Renal pelvis (tissue), 1 donor: ENCODE measurements at regions not wholly inside any gene's neighbourhood (a gene's known extent, or its start where the extent isn't known, plus 50 kb on each side); places are given as distances from the start of the nearest gene placed in this dataset.
"Not testable (repeated sequence)": the region's sequence is repeated elsewhere in the genome, so short reads cannot be mapped to it uniquely, and the experiment has no call there.

ENCODE experiments used
- DNase-seq: peaks from one replicate; pipeline ENCODE4 v3.0.0-alpha.2; 2013

DNA sequence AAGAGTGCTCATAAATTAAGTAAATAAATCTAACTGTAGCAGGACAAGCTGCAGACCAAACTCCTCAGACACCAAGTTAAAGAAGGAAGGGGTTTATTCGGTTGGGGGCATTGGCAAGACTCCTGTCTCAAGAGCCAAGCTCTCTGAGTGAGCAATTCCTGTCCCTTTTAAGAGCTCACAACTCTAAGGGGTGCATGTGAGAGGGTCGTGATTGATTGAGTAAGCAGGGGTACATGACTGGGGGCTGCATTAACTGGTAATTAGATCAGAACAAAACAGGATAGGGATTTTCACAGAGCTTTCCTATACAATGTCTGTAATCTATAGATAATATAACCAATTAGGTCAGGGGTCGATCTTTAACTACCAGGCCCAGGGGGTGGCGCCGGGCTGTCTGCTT, 318.1 kb upstream of the TECRL start:
- DNase-seq, result not testable (repeated sequence)

DNA sequence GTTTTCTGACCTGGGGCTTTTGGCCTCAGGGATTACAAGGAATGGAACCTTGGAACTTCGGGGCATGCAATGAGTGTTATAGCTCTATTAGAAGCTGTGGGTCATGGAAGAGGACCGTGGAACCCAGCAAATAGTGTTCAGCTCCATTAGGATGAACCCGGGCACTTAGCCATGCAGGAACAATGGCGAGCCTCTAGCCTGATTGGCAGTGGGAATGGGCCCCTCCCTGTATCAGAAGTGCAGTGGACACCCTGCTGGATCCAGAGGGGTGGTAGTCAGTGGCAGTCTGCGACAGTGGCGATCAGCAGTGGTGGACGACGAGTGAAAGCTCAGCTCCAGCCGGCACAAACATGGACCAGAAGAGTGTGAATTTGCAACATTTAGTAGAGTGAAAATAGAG, 315.4 kb upstream of the TECRL start:
- no peak for DNase-seq

DNA sequence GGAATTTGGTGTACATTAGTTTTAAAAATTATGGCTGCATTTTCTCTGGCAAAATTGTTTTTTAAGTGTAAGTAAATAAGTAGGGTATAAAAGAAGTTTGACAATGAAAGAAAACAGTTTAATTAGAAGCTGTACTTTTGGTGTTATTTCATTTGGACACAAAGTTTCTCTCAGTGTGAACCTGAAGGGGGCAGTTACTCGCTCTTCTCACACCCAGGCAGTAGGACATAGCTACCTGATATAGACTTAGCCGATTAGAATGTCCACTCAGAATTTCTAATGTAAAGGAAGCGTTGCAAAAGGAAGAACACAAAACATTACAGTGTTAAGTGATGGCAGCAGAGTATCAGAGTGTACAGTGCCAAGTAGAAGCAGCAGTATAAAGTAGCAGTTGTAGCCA, 311.9 kb upstream of the TECRL start:
- no peak for DNase-seq

DNA sequence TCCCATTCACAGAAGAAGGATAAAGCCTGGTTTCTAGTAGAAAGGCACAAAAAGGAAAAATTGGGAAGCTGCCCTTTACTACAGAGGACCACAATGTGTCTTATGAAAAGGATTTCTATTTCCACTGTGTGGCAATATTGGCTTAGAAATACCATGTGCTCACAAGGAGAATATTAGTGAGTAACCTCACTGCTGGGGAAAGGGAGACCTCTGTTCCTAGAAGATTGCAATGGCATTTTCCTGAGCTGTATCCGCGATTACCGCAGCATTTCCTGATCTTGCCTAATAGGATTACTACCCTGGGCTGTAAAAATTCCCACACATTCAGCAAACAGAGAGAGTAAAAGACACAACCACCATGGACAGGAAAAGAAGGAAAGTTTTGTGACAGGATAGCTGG, 308.8 kb upstream of the TECRL start:
- DNase-seq, result no peak

DNA sequence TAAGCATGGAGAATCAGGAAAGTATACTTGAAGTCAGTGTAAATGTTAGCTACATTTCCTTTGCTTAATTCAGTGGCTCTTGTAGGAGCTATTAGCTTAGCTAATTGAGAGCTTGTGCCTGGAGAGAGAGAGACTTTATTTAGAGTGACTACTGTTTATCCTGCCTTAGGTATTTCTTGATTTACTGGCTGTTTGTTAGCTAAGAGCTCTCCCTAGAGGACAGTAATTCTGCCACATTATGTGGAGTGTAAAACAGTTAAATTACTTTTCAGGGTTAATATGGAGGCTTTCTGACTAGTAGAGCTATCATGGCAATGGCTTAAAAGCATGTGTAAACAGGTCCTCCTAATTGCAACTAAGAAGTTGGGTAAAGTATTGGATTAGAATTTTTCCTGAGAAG, 306.5 kb upstream of the TECRL start:
- no peak for DNase-seq

DNA sequence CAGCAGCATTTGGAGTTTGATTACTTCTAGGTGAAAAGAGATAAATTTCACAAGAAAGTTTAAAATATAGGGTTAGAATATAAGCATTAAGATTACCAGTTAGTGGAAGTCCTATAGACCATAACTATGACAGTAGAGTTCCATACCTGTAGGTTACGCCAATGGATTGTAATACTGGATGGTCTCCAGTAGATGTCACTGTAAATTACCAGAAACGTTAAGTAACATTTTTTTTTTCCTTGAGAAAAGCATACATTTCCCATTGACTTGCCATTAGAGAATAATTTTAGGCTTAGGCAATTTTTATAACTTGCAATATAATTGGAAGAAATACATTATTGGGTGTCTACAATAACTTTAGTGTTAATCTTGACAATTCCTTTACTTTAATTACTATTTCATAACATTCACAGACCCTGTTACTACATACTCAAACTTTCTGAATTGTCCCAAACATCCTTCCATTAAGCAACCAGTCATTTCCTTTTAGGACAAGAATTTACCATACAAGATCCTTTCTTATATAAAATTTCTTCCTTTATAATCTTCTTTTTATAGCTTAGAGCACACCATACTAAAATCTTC, 304.1 kb upstream of the TECRL start:
- peak; percentile 9 for DNase-seq

DNA sequence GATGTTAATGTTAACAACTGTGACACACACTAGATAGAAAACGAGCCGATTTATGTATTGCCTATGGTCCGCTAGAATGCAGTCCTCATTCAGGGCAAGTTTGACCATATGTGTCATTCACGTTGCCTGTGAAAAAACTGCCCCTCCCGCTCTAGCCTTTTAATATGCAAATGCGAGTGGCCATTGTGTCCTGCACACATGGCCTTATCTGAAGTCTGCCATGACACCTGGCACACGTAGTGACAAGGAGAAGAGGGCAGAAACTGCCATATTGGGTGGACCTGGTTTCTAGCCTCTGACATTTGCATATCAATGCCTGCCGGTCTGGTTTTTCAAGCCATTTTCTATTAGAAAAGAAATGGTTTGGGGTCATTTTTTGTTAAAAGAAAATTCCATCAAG, 303.3 kb upstream of the TECRL start:
- no peak for DNase-seq

DNA sequence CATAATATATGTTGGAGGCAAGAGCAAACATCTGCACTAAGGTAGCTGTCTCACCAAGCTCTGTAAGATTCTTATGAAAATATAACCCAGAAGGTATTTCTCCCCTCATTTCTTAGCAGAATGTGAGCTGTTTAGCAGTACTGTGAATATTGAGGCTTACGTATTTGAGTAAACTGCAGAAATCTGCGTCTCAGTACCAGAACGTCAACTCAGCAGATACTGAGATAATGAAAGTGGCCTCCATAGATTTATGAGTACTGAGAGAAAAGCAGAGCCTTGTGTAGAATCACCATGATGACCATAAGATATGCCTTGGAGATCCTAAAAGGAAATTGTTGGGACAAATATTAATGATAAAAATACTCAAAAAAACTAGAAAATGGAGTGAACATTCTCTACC, 296.7 kb upstream of the TECRL start:
- DNase-seq, result no peak

DNA sequence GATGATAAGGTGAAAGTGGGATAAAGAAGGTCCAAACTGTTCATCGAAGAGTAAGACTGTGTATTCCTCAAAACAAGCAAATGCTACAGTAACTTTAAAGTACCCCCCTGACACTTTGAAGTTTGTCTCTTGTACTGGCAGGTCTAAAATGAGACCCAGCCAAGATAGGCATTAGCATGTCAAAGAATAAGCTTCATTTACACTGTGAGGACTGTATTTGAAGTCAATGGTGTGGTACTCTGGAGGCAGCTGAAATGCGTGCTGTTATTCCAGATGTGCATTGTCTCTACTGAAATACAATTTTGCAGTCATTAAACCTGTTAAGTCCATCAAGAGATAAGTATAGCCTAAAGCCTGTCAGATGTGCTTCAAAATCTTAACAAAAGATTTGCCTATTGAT, 288.9 kb upstream of the TECRL start:
- DNase-seq, result no peak

DNA sequence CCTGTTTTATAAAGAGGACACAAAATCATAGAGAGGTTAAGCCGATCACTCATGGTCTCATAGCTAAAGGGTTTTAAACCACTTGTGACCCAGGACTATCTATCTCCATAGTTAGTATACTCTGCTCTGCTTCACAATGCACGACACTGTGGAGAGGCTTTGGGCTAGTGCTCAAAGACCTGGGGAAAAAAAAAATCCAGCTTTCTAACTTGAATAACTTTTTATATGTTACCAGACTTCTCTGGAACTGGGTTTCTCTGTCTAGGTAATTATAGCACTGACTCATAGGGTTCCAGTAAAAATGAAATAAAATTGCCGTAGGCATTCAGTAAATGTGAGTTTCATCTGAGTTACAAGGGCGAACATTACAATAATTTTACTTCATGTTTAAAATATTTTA, 273.7 kb upstream of the TECRL start:
- DNase-seq, result no peak

DNA sequence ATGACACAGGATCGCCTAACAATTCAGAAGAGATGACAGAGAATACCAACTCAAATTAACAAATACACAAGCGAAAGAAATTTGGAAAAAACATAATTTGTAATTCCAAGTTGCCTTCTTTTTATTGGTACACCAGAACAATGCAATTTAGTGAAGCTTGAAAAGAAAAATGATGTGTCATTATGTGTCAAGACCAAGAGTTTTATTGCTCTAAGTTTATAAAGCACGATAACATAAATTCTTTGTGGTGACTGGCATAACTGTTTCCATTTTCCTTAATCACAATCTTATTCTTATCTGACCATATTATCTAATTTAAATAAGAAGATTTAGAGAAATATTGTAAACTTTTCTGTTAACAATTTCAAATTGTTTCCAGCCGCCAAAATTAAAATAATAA, 273.2 kb upstream of the TECRL start:
- no peak for DNase-seq

DNA sequence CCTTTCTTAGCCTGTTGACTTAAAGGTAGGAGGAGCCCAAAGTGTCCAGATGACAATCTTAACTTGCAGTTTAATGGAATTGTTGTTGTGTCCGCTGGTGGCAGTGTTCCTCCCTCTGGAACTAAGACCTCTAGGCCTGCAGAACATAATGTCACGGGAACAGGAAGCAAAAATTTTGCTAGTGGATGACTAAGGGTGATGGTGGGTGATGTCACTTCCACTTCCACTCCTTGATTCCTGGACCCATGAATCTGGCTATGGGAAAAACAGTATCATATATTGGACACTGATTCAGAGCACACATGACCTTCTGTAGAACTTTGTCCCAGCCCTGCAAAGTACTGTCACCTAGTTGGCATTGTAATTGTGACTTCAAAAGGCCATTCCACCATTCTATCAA, 263.9 kb upstream of the TECRL start:
- DNase-seq, result not testable (repeated sequence)

DNA sequence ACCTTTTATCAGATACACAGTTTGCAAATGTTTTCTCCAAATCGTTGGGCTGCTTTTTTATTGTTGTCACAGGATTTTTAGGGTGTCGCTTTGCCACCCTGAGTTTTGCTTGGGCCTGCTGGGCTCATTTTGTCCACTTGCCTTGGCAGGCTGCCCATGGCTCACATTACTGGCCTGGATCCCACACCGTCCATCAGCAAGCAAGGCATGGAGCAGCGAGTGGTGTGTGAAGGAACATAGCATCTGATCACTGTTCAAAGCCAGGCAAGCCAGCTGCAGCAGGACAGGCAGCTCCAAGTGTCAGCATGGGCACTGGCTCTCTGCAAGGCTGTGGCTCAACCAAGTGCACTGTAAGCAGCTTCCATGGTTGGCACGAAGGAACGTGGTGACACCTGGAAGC, 261.4 kb upstream of the TECRL start:
- no peak for DNase-seq

DNA sequence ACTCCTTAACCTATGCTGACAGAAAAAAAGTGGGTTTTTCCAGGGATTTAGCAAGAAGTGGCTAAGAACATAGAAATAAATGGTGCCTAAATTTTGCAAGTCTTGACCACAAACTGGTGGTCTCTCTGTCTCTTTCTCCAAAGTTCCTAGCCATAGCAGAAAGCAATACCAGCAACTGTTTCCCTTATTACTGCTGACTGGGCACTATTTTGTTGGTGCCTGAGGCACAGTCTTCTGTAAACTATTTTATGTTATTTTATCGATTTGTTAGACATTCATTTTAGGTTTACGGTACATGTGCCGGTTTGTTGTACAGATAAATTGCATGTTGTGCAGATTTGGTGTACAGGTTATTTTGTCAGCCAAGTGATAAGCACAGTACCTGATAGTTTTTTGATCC, 234.6 kb upstream of the TECRL start:
- DNase-seq, result no peak

DNA sequence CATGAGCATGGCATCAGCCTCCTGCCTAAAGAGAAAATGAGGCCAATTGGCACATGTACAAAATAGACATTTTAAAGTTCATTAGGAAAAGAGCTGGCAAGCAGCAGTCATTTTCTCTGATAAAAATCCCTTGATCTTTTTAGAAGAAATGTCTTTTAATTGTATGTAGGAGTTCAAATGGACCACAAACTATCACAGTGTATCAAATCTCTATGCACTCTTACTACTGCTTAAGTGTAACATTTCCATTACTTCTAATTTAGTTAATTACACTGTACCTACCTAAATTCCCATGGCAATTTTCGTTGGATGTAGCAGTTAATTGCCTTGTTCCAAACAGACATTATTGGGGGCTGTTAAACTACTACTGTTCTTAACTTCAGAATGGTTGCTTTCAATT, 233.7 kb upstream of the TECRL start:
- DNase-seq, result no peak

DNA sequence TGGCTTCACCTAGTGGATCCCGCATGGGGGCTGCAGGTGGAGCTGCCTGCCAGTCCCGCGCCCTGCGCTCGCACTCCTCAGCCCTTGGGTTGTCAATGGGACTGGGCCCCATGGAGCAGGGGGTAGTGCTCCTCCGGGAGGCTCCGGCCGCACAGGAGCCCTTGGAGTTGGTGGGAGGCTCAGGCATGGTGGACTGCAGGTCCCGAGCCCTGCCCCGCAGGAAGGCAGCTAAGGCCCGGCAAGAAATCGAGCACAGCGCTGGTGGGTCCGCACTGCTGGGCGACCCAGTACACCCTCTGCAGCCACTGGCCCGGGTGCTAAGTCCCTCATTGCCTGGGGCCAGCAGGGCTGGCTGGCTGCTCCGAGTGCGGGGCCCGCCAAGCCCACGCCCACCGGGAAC, 231.2 kb upstream of the TECRL start:
- not testable (repeated sequence) for DNase-seq

DNA sequence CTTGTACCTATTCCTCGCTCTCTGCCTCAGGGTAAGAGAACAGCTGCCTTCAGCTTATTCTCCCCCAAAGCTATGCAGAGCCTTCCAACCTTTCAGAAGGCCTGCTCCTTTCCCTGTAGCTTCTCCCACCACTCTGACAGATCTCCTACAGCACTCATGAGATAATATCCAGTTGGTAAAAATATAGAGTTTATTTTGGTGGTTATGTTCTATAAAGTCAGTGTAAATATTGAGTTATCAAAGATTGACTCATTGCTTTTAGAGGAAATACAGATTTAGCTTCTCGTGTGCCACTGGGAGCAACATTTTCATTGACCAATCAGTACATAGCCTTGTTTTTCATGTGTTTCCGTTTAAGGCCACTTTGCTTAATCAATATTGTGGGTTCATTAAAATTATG, 216.2 kb upstream of the TECRL start:
- no peak for DNase-seq

DNA sequence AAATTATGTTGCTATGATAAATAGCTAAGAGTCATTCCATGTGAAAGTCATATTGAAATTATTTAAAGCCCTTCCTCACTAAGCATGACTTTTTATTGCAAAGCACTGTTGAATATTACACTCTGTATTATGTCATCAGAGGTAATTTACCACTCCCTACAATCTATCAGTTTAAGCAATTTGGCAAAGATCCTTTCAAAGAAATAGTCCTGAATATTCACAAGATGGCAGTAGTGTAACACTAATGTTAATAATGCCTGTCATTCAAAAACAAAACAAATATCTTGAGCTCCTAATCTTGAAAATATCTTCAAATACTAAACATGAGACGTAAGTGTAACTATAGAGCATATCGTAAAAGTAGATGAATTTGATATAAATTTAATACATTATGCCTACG, 208.6 kb upstream of the TECRL start:
- DNase-seq, result peak; percentile 2

DNA sequence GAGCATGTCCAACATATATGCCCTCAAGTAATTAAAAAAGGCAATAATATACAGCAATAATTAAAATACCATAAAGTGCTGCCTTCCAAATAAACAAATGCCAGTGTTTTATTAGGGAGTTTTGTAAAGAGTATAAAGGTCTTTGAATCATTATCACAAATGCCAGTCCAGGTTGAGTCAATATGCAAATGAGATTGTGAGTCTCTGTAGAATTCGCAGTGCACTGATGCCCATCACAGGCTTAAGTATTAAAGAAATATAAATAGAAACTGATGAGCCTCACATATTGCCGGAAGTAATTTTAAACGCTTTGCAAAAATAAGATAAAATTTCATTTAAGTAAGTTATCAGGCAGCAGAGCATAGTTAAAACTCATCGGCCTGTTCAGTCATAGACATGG, 205.0 kb upstream of the TECRL start:
- DNase-seq, result no peak

DNA sequence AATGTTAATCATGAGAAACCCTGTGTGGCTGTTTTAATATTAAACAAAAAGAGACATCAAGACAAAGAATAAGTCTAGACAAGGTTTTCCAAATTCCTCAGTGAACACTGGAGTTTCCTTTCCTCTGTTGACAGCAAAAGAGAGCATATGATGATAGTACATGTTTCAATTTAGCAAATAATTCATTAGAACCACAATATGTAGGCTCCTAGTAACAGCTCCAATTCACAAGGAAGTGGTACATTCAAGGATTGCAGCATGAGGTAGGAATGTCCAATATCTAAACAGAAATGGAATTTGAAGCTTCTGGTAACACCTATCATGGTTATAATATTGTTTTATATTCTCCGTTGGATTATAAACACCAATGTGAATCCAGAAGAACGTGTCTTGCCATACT, 203.8 kb upstream of the TECRL start:
- no peak for DNase-seq

DNA sequence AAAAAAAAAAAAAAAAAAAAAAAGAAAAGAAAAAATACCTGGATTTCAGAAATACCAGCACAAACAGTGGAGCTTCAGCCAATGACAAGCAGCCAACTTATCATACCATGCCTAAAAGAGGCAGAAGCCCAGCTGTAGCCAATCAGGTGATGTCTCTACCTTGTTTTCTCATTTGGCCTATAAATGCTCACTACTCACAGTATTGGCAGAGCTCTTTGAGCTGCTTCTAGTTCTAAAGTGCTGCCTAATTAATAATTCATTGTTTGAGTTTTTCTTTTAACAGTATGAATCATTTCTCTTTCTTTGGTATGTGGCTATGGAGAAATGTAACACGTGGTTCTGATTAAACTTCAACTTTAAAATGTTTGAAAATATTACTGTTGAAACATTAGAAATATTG, 188.8 kb upstream of the TECRL start:
- DNase-seq, result no peak

DNA sequence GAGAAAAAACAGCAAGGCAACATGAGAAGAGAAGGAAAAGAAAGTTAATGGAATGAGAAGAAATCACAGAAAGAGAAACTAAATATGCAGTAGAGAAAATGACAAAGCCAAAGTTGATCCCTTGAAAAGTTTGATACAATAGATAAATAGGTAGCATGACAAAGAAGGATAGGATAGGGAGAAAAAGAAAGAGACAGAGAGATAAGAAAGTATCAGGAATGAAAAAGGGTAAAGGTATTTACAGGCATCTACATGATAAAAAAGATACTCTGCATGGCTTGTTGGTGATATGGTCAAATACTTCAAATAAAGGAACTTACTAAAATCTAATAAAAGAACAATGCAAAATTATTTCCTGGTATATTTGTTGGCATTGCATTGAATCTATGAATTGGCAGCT, 185.5 kb upstream of the TECRL start:
- no peak for DNase-seq

DNA sequence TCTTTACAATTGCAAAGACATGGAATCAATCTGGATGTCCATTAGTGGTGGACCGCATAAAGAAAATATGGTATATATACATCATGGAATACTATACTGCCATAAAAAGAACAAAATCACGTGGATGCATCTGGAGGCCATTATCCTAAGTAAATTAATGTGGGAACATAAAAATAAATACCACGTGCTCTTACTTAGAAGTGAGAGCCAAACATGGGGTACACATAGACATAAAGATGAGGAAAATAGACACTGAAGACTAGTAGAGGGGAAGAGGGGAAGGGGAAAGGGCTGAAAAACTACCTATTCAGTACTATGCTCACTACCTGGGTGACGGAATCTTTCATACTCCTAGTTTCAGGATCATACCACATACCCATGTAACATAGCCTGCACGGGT, 179.3 kb upstream of the TECRL start:
- no peak for DNase-seq

DNA sequence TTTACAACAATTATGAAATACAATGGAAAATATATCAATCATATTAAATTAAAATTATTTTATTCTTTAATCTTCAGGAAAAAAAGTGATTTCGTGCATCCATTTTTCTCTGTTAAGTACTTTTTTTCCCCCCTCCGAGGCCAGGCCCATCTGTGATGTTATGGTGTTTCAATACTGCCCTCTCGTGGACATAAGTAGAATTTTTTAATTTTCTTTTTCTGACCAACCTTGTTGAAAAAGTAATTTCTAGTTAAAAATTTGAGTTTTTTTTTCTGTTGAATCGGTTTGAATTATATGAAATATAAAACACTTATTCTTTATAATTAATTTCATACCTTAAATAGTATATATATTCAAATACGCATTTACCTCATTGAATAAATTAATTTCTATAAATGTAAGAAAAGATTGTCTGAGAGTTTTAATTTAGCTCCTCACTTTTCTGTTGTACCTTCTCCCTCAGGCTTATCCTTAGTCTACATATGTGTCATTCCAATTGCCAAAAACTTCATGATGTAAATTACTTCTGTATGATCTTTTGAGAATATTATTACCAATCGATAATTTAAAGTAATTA, 175.8 kb upstream of the TECRL start:
- peak; percentile 11 for DNase-seq

DNA sequence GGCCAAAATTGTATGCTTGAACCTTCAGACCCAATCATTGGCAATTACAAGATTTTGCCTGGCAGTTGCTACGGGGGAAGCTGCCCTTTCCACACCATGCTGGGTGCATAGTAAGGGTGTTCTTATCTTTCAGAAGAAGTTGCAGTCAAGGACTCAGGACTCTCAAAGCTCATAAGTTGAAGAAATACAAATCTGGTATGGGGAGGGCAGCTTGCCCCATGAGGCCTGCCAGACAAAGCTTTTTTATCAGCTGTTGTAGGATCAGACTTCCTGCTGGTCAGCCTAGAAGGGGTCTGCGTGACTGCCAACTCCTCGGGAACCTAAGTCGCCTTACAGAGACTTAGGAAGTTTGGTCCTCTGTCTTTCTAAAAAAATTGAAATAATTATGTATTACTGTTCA, 174.9 kb upstream of the TECRL start:
- no peak for DNase-seq
